GM12864 (cell line): ENCODE measurements at regions not wholly inside any gene's neighbourhood (a gene's known extent, or its start where the extent isn't known, plus 50 kb on each side); places are given as distances from the start of the nearest gene placed in this dataset.
A peak's percentile ranks its signal among the peaks of the same experiment; 100 is the strongest.
"Not testable (repeated sequence)": the region's sequence is repeated elsewhere in the genome, so short reads cannot be mapped to it uniquely, and the experiment has no call there.

Source experiments
- DNase-seq: peaks from one replicate; pipeline ENCODE4 v3.0.0-alpha.2; 2011; ENCODE audit warnings: low read depth
- H3K4me3 ChIP-seq: 2 replicates; pipeline ENCODE4 v1.5.1; 2011; ENCODE audit warnings: mild to moderate bottlenecking, low read depth, low read length, control low read depth
- TF ChIP-seq, protein P1 (sequence below): IDR thresholded peaks from 2 replicates; pipeline ENCODE4 v1.5.1; 2011; ENCODE audit warnings: low read depth, mild to moderate bottlenecking, moderate library complexity, low read length, control low read depth, inconsistent platforms; ENCODE audit errors: missing control alignments

DNA sequence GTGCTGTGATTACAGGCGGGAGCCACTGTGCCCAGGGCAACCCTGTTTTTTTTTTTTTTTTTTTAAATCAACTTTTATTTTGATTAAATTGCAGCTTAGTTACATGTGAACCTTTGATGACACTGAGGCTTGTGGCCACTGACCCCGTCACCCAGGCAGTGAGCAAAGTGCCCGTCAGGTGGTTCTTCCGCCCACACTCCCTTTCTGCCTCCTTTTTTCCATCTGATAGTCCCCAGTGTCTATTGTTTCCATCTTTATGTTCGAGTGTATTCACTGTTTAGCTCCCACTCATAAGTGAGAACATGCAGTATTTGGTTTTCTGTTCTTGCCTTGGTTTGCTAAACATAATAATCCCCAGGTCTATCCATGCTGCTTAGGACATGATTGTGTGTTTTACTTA lies 110.9 kb upstream of the GRK3 start:
- TF ChIP-seq, protein P1, sequence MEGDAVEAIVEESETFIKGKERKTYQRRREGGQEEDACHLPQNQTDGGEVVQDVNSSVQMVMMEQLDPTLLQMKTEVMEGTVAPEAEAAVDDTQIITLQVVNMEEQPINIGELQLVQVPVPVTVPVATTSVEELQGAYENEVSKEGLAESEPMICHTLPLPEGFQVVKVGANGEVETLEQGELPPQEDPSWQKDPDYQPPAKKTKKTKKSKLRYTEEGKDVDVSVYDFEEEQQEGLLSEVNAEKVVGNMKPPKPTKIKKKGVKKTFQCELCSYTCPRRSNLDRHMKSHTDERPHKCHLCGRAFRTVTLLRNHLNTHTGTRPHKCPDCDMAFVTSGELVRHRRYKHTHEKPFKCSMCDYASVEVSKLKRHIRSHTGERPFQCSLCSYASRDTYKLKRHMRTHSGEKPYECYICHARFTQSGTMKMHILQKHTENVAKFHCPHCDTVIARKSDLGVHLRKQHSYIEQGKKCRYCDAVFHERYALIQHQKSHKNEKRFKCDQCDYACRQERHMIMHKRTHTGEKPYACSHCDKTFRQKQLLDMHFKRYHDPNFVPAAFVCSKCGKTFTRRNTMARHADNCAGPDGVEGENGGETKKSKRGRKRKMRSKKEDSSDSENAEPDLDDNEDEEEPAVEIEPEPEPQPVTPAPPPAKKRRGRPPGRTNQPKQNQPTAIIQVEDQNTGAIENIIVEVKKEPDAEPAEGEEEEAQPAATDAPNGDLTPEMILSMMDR = no peak
- DNase-seq = no peak
- H3K4me3 ChIP-seq = no peak overlapping the region

DNA sequence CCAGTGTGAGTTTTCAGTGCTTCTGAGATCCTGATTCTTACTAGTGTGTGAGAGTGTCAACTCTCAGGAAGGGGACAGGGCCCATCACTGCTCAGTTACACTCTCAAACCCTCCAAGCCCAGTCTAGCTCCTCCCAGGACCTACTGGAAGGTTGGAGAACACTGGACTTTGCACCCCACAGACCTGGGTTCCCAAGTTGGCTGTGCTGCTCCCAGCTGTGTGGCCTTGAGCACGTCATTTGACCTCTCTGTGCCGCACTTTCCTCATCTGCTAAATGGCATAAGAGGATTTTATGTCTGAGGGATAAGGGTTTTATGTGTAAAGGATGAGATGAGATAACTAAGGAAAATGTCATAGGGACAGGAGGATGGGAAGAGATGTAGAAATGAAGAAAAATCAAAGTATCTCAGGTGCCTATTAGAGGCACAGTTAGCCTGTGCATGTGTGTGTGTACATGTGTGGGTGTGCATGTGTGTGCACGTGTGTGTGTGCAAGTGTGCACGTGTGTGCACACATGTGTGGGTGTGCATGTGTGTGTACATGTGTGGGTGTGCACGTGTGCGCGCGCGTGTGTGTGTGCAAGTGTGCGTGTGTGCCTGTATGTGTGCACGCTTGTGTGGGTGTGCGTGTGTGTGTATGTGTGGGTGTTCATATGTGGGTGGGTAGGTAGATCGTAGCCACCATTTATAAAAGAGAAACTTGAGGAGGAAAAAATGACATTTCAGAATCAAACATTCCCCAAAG lies 108.0 kb upstream of the GRK3 start:
- not testable (repeated sequence) for H3K4me3 ChIP-seq, DNase-seq

GRCh38 chr22:25458631-25459030 lies 105.8 kb upstream of the GRK3 start:
- not testable (repeated sequence) for DNase-seq, H3K4me3 ChIP-seq

DNA sequence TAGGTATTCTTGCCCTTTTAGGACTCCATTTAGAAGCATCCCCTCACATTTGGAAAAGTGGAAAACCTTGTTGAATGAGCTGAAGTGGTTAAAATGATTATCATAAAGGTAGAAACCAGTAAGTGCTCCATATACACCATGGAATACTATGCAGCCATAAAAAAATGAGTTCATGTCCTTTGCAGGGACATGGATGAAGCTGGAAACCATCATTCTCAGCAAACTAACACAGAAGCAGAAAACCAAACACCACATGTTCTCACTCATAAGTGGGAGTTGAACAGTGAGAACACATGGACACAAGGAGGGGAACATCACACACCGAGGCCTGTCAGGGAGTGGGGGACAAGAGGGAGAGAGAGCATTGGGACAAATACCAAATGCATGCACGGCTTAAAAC lies 103.8 kb upstream of the GRK3 start:
- not testable (repeated sequence) for H3K4me3 ChIP-seq, DNase-seq

DNA sequence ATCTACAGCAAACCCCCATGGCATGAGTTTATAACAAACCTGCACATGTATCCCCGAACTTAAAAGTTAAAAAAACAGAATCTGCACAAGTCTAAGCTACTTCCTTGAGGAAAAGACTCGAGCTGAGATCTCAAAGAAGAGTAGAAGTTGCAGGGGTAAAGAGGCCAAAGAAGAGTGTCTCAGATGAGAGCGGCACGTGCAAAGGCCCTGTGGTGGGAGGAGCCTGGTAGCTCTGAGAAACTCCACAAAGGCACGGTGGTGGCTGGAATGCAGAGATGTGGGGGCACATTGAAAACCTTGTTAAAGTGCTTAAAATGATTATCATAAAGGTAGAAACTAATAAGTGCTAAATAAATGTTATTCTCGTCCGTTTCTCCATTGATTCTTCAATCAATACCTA lies 103.2 kb upstream of the GRK3 start:
- H3K4me3 ChIP-seq = no peak overlapping the region
- no peak for DNase-seq
- TF ChIP-seq, protein P1 = no peak

- TF ChIP-seq, protein P1 = peak; percentile 98
- not testable (repeated sequence) for H3K4me3 ChIP-seq
- DNase-seq = peak; percentile 51
Measured at GRCh38 chr22:25462474-25463346, 101.8 kb upstream of the GRK3 start.

- not testable (repeated sequence) for DNase-seq, H3K4me3 ChIP-seq
Measured at GRCh38 chr22:25463347-25463628, 101.2 kb upstream of the GRK3 start.

DNA sequence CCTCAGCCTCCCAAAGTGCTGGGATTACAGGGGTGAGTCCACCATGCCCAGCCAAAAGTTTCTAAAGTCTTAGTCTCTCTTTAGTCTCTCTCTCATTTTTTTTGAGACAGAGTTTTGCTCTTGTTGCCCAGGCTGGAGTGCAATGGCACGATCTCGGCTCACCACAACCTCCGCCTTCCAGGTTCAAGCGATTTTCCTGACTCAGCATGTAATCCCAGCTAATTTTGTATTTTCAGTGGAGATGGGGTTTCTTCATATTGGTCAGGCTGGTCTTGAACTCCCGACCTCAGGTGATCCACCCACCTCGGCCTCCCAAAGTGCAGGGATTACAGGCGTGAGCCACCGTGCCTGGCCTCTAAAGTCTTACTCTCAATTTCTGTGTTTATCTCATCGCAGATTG lies 100.1 kb upstream of the GRK3 start:
- H3K4me3 ChIP-seq, DNase-seq: not testable (repeated sequence)

DNA sequence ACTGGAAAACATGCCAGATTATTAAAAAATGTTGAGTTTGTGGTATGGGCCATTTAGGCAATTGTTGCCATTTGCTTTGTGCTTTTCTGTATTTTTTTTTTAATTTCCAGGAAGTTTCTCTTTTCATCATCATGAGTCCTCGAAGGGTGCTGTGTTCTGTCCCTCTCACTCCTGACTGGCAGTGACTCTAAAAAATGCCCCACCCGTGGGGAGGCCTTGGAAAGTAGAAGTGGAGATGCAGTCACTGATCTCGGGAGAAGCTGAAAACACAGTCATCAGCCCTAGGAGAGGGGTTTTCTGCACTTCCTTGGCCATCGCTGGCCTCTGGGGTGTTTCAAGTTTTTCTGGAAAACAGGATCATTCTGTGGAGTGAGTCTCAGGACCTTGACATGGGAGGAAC lies 98.5 kb upstream of the GRK3 start:
- H3K4me3 ChIP-seq = no peak overlapping the region
- DNase-seq = no peak
- TF ChIP-seq, protein P1 = no peak
